ENCODE measurements at regions not wholly inside any gene's neighbourhood (a gene's known extent, or its start where the extent isn't known, plus 50 kb on each side); places are given as distances from the start of the nearest gene placed in this dataset.
"Not testable (repeated sequence)": the region's sequence is repeated elsewhere in the genome, so short reads cannot be mapped to it uniquely, and the experiment has no call there.

- 78 to 94% (median 91%) methylated on average over 6 of the region's 6 CpGs for WGBS, 4 donors
- no peaks in the 10 kb centered on the region for H3K27me3 ChIP-seq
- no peaks in the 10 kb centered on the region for H3K36me3 ChIP-seq
- TF ChIP-seq POLR2A (IDR thresholded peaks at IDR 0.05) = no peak
- no peak for TF ChIP-seq CTCF (IDR thresholded peaks at IDR 0.05)
- H3K4me1 ChIP-seq = peaks cover 0 to 45% (median 24%) of the 10 kb centered on the region in 12 donors
- no peak for ATAC-seq
- H3K27ac ChIP-seq = peak overlapping the region in 1 of 12 donors; percentile 98
- intact Hi-C loops (cut with DNase I) = loop anchor here in 8 of 10 donors (5.0 to 10.0 kb wide), 9 partner anchors 39 to 216 kb away; partner anchors contain the start of gene SVIL (in 1 of the 8)
- no peaks in the 10 kb centered on the region for H3K9me3 ChIP-seq
- H3K4me3 ChIP-seq = no peak overlapping the region
- DNase-seq = no peak
Measured at GRCh38 chr10:29730969-29731368, 96.2 kb upstream of the SVIL start.

- 74 to 91% (median 81%) methylated on average over 5 of the region's 5 CpGs for WGBS, 4 donors
- Histone ChIP-seq H3K9me3 (no peaks in the 10 kb centered on the region), H3K27me3 (no peaks in the 10 kb centered on the region), H3K4me3 (no peak overlapping the region), H3K36me3 (no peaks in the 10 kb centered on the region), H3K4me1 (peaks cover 0 to 51% (median 29%) of the 10 kb centered on the region in 12 donors), H3K27ac (peak overlapping the region in 1 of 12 donors; percentile 98)
- DNase-seq = no peak
- no peak for TF ChIP-seq POLR2A (IDR thresholded peaks at IDR 0.05)
- TF ChIP-seq CTCF (IDR thresholded peaks at IDR 0.05) = no peak
- no peak for ATAC-seq
- intact Hi-C loops (cut with DNase I) = loop anchor here in 8 of 10 donors (5.0 to 10.0 kb wide), 9 partner anchors 38 to 216 kb away; partner anchors contain the start of gene SVIL (in 1 of the 8)
Measured at GRCh38 chr10:29730458-29730857, 95.7 kb upstream of the SVIL start.

- intact Hi-C loops (cut with DNase I) = loop anchor here in 1 of 10 donors (5.0 kb wide), 1 partner anchor 86 kb away; no protein-coding TSS in a partner anchor
- no peak for TF ChIP-seq POLR2A (IDR thresholded peaks at IDR 0.05)
- TF ChIP-seq CTCF (IDR thresholded peaks at IDR 0.05) = no peak
- Histone ChIP-seq H3K27me3 (no peaks in the 10 kb centered on the region), H3K4me3 (no peak overlapping the region), H3K27ac (peak overlapping the region in 1 of 12 donors; percentile 98), H3K4me1 (peaks cover 0 to 56% (median 27%) of the 10 kb centered on the region in 12 donors), H3K9me3 (no peaks in the 10 kb centered on the region), H3K36me3 (no peaks in the 10 kb centered on the region)
- WGBS, 4 donors = 59 to 65% (median 63%) methylated on average over 6 of the region's 6 CpGs
- DNase-seq (no peak), ATAC-seq (no peak)
Measured at GRCh38 chr10:29728541-29729049, 93.8 kb upstream of the SVIL start.

- intact Hi-C loops (cut with DNase I) = loop anchor here in 2 of 10 donors (2.0 to 5.0 kb wide), 2 partner anchors 83 to 84 kb away; no protein-coding TSS in a partner anchor
- ATAC-seq = peak in 1 of 4 donors; percentile 1
- not testable (repeated sequence) for H3K4me3 ChIP-seq
Measured at GRCh38 chr10:29725927-29726326, 91.2 kb upstream of the SVIL start.

More at GRCh38 chr10:29725927-29726326, 91.2 kb upstream of the SVIL start:
- DNase-seq, H3K27me3 ChIP-seq, H3K9me3 ChIP-seq, H3K36me3 ChIP-seq: not testable (repeated sequence)
- WGBS, 4 donors = 68 to 81% (median 79%) methylated on average over 1 of the region's 1 CpG
- H3K4me1 ChIP-seq = peaks cover 0 to 49% (median 28%) of the 10 kb centered on the region in 12 donors
- H3K27ac ChIP-seq = peak overlapping the region in 11 of 12 donors; percentile 28 to 98 (median 62)
